ENCODE measurements at regions not wholly inside any gene's neighbourhood (a gene's known extent, or its start where the extent isn't known, plus 50 kb on each side); places are given as distances from the start of the nearest gene placed in this dataset.

GRCh38 chr13:60679928-60680694, 283.1 kb downstream of the TDRD3 start:
- intact Hi-C loops (cut with DNase I; ENCODE audit: low total_unique reads) = no loop called here
- Histone ChIP-seq H3K36me3 (no peaks in the 10 kb centered on the region), H3K27me3 (no peaks in the 10 kb centered on the region), H3K27ac (no peak overlapping the region), H3K4me1 (no peaks in the 10 kb centered on the region), H3K4me3 (no peak overlapping the region), H3K9me3 (no peaks in the 10 kb centered on the region)
- in situ Hi-C loops (cut with MboI; ENCODE audit: low sequenced_read_pairs in 4 of 4) = no loop called here
- ATAC-seq = no peak
- no peak for TF ChIP-seq CTCF (IDR thresholded peaks at IDR 0.05 in 4 of 5, conservative IDR thresholded peaks at IDR 0.05 in 1 of 5)
- TF ChIP-seq POLR2A (IDR thresholded peaks at IDR 0.05) = no peak
- no peak for DNase-seq

- Histone ChIP-seq H3K27ac (no peak overlapping the region), H3K36me3 (no peaks in the 10 kb centered on the region), H3K4me1 (no peaks in the 10 kb centered on the region), H3K27me3 (no peaks in the 10 kb centered on the region), H3K9me3 (no peaks in the 10 kb centered on the region), H3K4me3 (no peak overlapping the region)
- no peak for TF ChIP-seq CTCF (IDR thresholded peaks at IDR 0.05 in 4 of 5, conservative IDR thresholded peaks at IDR 0.05 in 1 of 5)
- TF ChIP-seq POLR2A (IDR thresholded peaks at IDR 0.05) = no peak
- no peak for ATAC-seq
- in situ Hi-C loops (cut with MboI; ENCODE audit: low sequenced_read_pairs in 4 of 4) (no loop called here), intact Hi-C loops (cut with DNase I; ENCODE audit: low total_unique reads) (no loop called here)
- DNase-seq = no peak
Observed at GRCh38 chr13:60679131-60679530, 282.1 kb downstream of the TDRD3 start.

GRCh38 chr13:60671386-60671785, 274.4 kb downstream of the TDRD3 start:
- in situ Hi-C loops (cut with MboI; ENCODE audit: low sequenced_read_pairs in 4 of 4) = no loop called here
- Histone ChIP-seq H3K4me1 (no peaks in the 10 kb centered on the region), H3K36me3 (no peaks in the 10 kb centered on the region), H3K9me3 (no peaks in the 10 kb centered on the region), H3K27me3 (no peaks in the 10 kb centered on the region), H3K4me3 (no peak overlapping the region), H3K27ac (no peak overlapping the region)
- intact Hi-C loops (cut with DNase I; ENCODE audit: low total_unique reads) = no loop called here
- TF ChIP-seq POLR2A (IDR thresholded peaks at IDR 0.05) (no peak), CTCF (IDR thresholded peaks at IDR 0.05 in 4 of 5, conservative IDR thresholded peaks at IDR 0.05 in 1 of 5) (no peak)
- ATAC-seq (no peak), DNase-seq (no peak)

GRCh38 chr13:60663788-60664187, 266.8 kb downstream of the TDRD3 start:
- Histone ChIP-seq H3K4me3 (no peak overlapping the region), H3K36me3 (no peaks in the 10 kb centered on the region), H3K27me3 (no peaks in the 10 kb centered on the region), H3K4me1 (no peaks in the 10 kb centered on the region), H3K9me3 (no peaks in the 10 kb centered on the region), H3K27ac (no peak overlapping the region)
- TF ChIP-seq CTCF (IDR thresholded peaks at IDR 0.05 in 4 of 5, conservative IDR thresholded peaks at IDR 0.05 in 1 of 5) = no peak
- no peak for TF ChIP-seq POLR2A (IDR thresholded peaks at IDR 0.05)
- DNase-seq (no peak), ATAC-seq (no peak)
- in situ Hi-C loops (cut with MboI; ENCODE audit: low sequenced_read_pairs in 4 of 4) (no loop called here), intact Hi-C loops (cut with DNase I; ENCODE audit: low total_unique reads) (no loop called here)

- no peaks in the 10 kb centered on the region for H3K36me3 ChIP-seq
- H3K27me3 ChIP-seq = no peaks in the 10 kb centered on the region
- H3K27ac ChIP-seq = no peak overlapping the region
- no peak for ATAC-seq
- H3K4me1 ChIP-seq = no peaks in the 10 kb centered on the region
- no peak for TF ChIP-seq CTCF (IDR thresholded peaks at IDR 0.05 in 4 of 5, conservative IDR thresholded peaks at IDR 0.05 in 1 of 5)
- TF ChIP-seq POLR2A (IDR thresholded peaks at IDR 0.05) = no peak
- intact Hi-C loops (cut with DNase I; ENCODE audit: low total_unique reads) = no loop called here
- no peaks in the 10 kb centered on the region for H3K9me3 ChIP-seq
- DNase-seq = no peak
- in situ Hi-C loops (cut with MboI; ENCODE audit: low sequenced_read_pairs in 4 of 4) = no loop called here
- no peak overlapping the region for H3K4me3 ChIP-seq
Observed at GRCh38 chr13:60662595-60662994, 265.6 kb downstream of the TDRD3 start.

Measured in gastrocnemius medialis (tissue), 4 donors.